ENCODE measurements at regions not wholly inside any gene's neighbourhood (a gene's known extent, or its start where the extent isn't known, plus 50 kb on each side); places are given as distances from the start of the nearest gene placed in this dataset.

GRCh38 chr2:6776125-6776524 is 89.6 kb downstream of the CMPK2 start:
- no peak for DNase-seq (ENCODE audit: low read depth)
- TF ChIP-seq CTCF (conservative IDR thresholded peaks at IDR 0.05; ENCODE audit: low read depth, low read length) = no peak
- no peak overlapping the region for H3K4me3 ChIP-seq (ENCODE audit: low read depth, low read length)

GRCh38 chr2:6777626-6778025 is 88.1 kb downstream of the CMPK2 start:
- TF ChIP-seq CTCF (conservative IDR thresholded peaks at IDR 0.05; ENCODE audit: low read depth, low read length) = no peak
- no peak for DNase-seq (ENCODE audit: low read depth)
- H3K4me3 ChIP-seq (ENCODE audit: low read depth, low read length) = no peak overlapping the region

GRCh38 chr2:6780765-6781274 is 84.9 kb downstream of the CMPK2 start:
- H3K4me3 ChIP-seq (ENCODE audit: low read depth, low read length) = no peak overlapping the region
- DNase-seq (ENCODE audit: low read depth) = peak; percentile 60

GRCh38 chr2:6782517-6783237 is 83.0 kb downstream of the CMPK2 start:
- H3K4me3 ChIP-seq (ENCODE audit: low read depth, low read length) = no peak overlapping the region
- no peak for TF ChIP-seq CTCF (conservative IDR thresholded peaks at IDR 0.05; ENCODE audit: low read depth, low read length)
- DNase-seq (ENCODE audit: low read depth) = no peak

More at GRCh38 chr2:6780765-6781274, 84.9 kb downstream of the CMPK2 start:
- TF ChIP-seq CTCF (conservative IDR thresholded peaks at IDR 0.05; ENCODE audit: low read depth, low read length) = no peak

GRCh38 chr2:6783238-6783614 is 82.5 kb downstream of the CMPK2 start:
- no peak overlapping the region for H3K4me3 ChIP-seq (ENCODE audit: low read depth, low read length)
- TF ChIP-seq CTCF (conservative IDR thresholded peaks at IDR 0.05; ENCODE audit: low read depth, low read length) = no peak
- DNase-seq (ENCODE audit: low read depth) = no peak

GRCh38 chr2:6784291-6784690 is 81.4 kb downstream of the CMPK2 start:
- no peak for DNase-seq (ENCODE audit: low read depth)

More at GRCh38 chr2:6784291-6784690, 81.4 kb downstream of the CMPK2 start:
- no peak overlapping the region for H3K4me3 ChIP-seq (ENCODE audit: low read depth, low read length)
- no peak for TF ChIP-seq CTCF (conservative IDR thresholded peaks at IDR 0.05; ENCODE audit: low read depth, low read length)

All from choroid plexus epithelial cell (primary cell).